ENCODE measurements at regions not wholly inside any gene's neighbourhood (a gene's known extent, or its start where the extent isn't known, plus 50 kb on each side); places are given as distances from the start of the nearest gene placed in this dataset.

- H3K4me1 Mint-ChIP-seq (ENCODE audit: low read depth, unreplicated experiment), result peaks cover 41% of the 10 kb centered on the region
- peaks cover 2% of the 10 kb centered on the region for H3K36me3 Mint-ChIP-seq (ENCODE audit: low read depth, unreplicated experiment)
- TF ChIP-seq CTCF (IDR thresholded peaks at IDR 0.05; ENCODE audit: insufficient read depth, low read depth, low read length) (no peak), EZH2 (IDR thresholded peaks at IDR 0.05; ENCODE audit: insufficient read depth, low read length) (no peak)
- Histone ChIP-seq H3K4me3 (ENCODE audit: insufficient read depth, low read depth, low read length) (no peak overlapping the region), H3K4me1 (ENCODE audit: insufficient read depth, low read length) (peaks cover 39% of the 10 kb centered on the region), H2AFZ (ENCODE audit: low read depth, low read length) (no peak overlapping the region), H3K4me2 (ENCODE audit: low read length) (no peak overlapping the region), H4K20me1 (ENCODE audit: insufficient read depth, low read length) (no peaks in the 10 kb centered on the region), H3K27me3 (ENCODE audit: insufficient read depth, low read length) (no peaks in the 10 kb centered on the region), H3K79me2 (ENCODE audit: insufficient read depth, low read length) (no peaks in the 10 kb centered on the region), H3K27ac (ENCODE audit: low read depth, low read length) (no peak overlapping the region), H3K9ac (ENCODE audit: low read length) (no peak overlapping the region), H3K9me3 (ENCODE audit: insufficient read depth, low read depth, low read length) (no peaks in the 10 kb centered on the region), H3K36me3 (ENCODE audit: insufficient read depth, low read length) (no peaks in the 10 kb centered on the region)
- FAIRE-seq (peak; percentile 37), DNase-seq (ENCODE audit: low read depth) (peak; percentile 93)
- H3K9me3 Mint-ChIP-seq (ENCODE audit: unreplicated experiment), result peaks cover 6% of the 10 kb centered on the region
- H3K27ac Mint-ChIP-seq (ENCODE audit: unreplicated experiment), result no peak overlapping the region
- H3K27me3 Mint-ChIP-seq (ENCODE audit: low read depth, unreplicated experiment), result peaks cover 2% of the 10 kb centered on the region
- H3K4me3 Mint-ChIP-seq (ENCODE audit: unreplicated experiment), result no peak overlapping the region
Observed at GRCh38 chr2:217282531-217282930, 422.7 kb upstream of the TNP1 start.

GRCh38 chr2:217279556-217279955 lies 419.7 kb upstream of the TNP1 start:
- Histone ChIP-seq H3K79me2 (ENCODE audit: insufficient read depth, low read length) (no peaks in the 10 kb centered on the region), H3K27ac (ENCODE audit: low read depth, low read length) (peak overlapping the region; percentile 64), H4K20me1 (ENCODE audit: insufficient read depth, low read length) (no peaks in the 10 kb centered on the region), H3K4me1 (ENCODE audit: insufficient read depth, low read length) (peaks cover 38% of the 10 kb centered on the region), H3K4me2 (ENCODE audit: low read length) (peak overlapping the region; percentile 9), H3K36me3 (ENCODE audit: insufficient read depth, low read length) (no peaks in the 10 kb centered on the region), H3K9ac (ENCODE audit: low read length) (peak overlapping the region; percentile 29), H3K27me3 (ENCODE audit: insufficient read depth, low read length) (no peaks in the 10 kb centered on the region), H2AFZ (ENCODE audit: low read depth, low read length) (no peak overlapping the region), H3K4me3 (ENCODE audit: insufficient read depth, low read depth, low read length) (no peak overlapping the region), H3K9me3 (ENCODE audit: insufficient read depth, low read depth, low read length) (no peaks in the 10 kb centered on the region)
- Mint-ChIP-seq H3K36me3 (ENCODE audit: low read depth, unreplicated experiment) (peaks cover 2% of the 10 kb centered on the region), H3K4me1 (ENCODE audit: low read depth, unreplicated experiment) (peaks cover 38% of the 10 kb centered on the region), H3K27ac (ENCODE audit: unreplicated experiment) (peak overlapping the region; percentile 97), H3K27me3 (ENCODE audit: low read depth, unreplicated experiment) (peaks cover 2% of the 10 kb centered on the region), H3K9me3 (ENCODE audit: unreplicated experiment) (peaks cover 4% of the 10 kb centered on the region), H3K4me3 (ENCODE audit: unreplicated experiment) (no peak overlapping the region)
- DNase-seq (ENCODE audit: low read depth) (peak; percentile 98), FAIRE-seq (peak; percentile 96)
- TF ChIP-seq CTCF (IDR thresholded peaks at IDR 0.05; ENCODE audit: insufficient read depth, low read depth, low read length), result no peak
- no peak for TF ChIP-seq EZH2 (IDR thresholded peaks at IDR 0.05; ENCODE audit: insufficient read depth, low read length)

DNA sequence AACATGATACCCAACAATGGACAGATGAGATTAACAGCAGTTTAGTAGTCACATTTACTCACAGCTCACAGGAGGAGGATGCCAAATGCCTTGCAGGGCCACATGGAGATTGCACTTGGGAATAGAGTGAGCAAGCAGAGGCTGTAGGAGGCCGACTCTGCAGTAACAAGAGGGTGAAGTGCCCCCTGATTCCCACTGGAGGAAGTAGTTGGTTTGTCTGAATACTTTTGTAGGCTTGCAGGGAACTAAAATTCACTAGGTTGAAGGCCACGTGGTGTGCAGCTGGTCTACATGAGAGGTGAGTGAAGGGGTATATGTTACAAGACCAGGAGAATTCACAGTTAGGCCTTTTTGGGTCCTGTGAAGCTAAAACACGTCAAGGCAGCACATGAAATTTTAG lies 419.3 kb upstream of the TNP1 start:
- Histone ChIP-seq H3K27ac (ENCODE audit: low read depth, low read length) (peak overlapping the region; percentile 55), H3K79me2 (ENCODE audit: insufficient read depth, low read length) (no peaks in the 10 kb centered on the region), H3K4me2 (ENCODE audit: low read length) (peak overlapping the region; percentile 9), H2AFZ (ENCODE audit: low read depth, low read length) (no peak overlapping the region), H4K20me1 (ENCODE audit: insufficient read depth, low read length) (no peaks in the 10 kb centered on the region), H3K4me1 (ENCODE audit: insufficient read depth, low read length) (peaks cover 38% of the 10 kb centered on the region), H3K27me3 (ENCODE audit: insufficient read depth, low read length) (no peaks in the 10 kb centered on the region), H3K4me3 (ENCODE audit: insufficient read depth, low read depth, low read length) (no peak overlapping the region), H3K36me3 (ENCODE audit: insufficient read depth, low read length) (no peaks in the 10 kb centered on the region), H3K9ac (ENCODE audit: low read length) (peak overlapping the region; percentile 29), H3K9me3 (ENCODE audit: insufficient read depth, low read depth, low read length) (no peaks in the 10 kb centered on the region)
- DNase-seq (ENCODE audit: low read depth), result peak; percentile 30
- no peak for FAIRE-seq
- Mint-ChIP-seq H3K9me3 (ENCODE audit: unreplicated experiment) (peaks cover 4% of the 10 kb centered on the region), H3K4me3 (ENCODE audit: unreplicated experiment) (no peak overlapping the region), H3K27me3 (ENCODE audit: low read depth, unreplicated experiment) (peaks cover 2% of the 10 kb centered on the region), H3K27ac (ENCODE audit: unreplicated experiment) (peak overlapping the region; percentile 97), H3K36me3 (ENCODE audit: low read depth, unreplicated experiment) (peaks cover 2% of the 10 kb centered on the region), H3K4me1 (ENCODE audit: low read depth, unreplicated experiment) (peaks cover 38% of the 10 kb centered on the region)
- TF ChIP-seq EZH2 (IDR thresholded peaks at IDR 0.05; ENCODE audit: insufficient read depth, low read length), result no peak
- no peak for TF ChIP-seq CTCF (IDR thresholded peaks at IDR 0.05; ENCODE audit: insufficient read depth, low read depth, low read length)
